ENCODE measurements at regions not wholly inside any gene's neighbourhood (a gene's known extent, or its start where the extent isn't known, plus 50 kb on each side); places are given as distances from the start of the nearest gene placed in this dataset.

DNA sequence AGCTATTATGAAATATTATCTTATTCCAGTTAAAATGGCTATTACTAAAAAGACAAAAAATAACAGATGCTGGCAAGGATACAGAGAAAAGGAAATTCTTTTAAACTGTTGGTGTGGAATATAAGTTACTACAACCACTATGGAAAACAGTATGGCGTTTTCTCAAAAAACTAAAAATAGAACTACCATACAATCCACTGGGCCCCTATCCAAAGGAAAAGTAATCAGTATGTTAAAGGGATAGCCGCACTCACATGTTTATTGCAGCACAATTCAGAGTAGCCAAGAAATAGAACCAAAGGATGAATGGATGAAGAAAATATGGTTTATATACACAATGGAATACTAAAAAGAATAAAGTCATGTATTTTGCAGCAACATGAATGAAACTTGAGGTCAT lies 303.8 kb upstream of the ECI2 start (continued):
- no peak for TF ChIP-seq ZNF331 (CRISPR knock-in tag; IDR thresholded peaks at IDR 0.05; ENCODE audit: low read depth)
- no peak for TF ChIP-seq POLR2AphosphoS5 (IDR thresholded peaks at IDR 0.05; ENCODE audit: low read depth)
- no peak for TF ChIP-seq STAT1 (IDR thresholded peaks at IDR 0.05; ENCODE audit: unreplicated experiment)
- TF ChIP-seq CREB1 (CRISPR knock-in tag; IDR thresholded peaks at IDR 0.05; ENCODE audit: low read depth): no peak
- TF ChIP-seq, protein P1, sequence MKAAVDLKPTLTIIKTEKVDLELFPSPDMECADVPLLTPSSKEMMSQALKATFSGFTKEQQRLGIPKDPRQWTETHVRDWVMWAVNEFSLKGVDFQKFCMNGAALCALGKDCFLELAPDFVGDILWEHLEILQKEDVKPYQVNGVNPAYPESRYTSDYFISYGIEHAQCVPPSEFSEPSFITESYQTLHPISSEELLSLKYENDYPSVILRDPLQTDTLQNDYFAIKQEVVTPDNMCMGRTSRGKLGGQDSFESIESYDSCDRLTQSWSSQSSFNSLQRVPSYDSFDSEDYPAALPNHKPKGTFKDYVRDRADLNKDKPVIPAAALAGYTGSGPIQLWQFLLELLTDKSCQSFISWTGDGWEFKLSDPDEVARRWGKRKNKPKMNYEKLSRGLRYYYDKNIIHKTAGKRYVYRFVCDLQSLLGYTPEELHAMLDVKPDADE (IDR thresholded peaks at IDR 0.05): no peak

DNA sequence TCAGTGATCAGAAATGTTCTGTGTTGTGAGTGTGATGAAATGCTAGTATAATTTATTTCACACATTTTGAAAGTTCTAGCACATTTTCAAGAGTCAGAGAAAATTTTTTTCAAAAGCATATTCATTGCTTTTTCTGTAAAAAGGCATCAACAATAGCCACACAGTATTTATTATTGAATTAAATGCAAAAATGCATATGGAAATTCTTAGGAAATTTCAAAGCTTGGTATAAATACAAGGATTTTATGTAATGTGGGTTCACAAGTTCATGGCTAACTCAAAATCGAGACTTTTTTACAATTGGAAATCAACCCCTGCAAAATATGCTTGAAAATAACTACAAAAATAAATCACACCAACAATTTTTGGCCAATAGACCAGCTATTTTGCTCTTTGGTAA lies 302.0 kb upstream of the ECI2 start:
- Mint-ChIP-seq H3K4me3 (no peak overlapping the region), H3K9me3 (no peaks in the 10 kb centered on the region), H3K4me1 (no peaks in the 10 kb centered on the region), H3K36me3 (ENCODE audit: low read depth) (no peaks in the 10 kb centered on the region), H3K27me3 (ENCODE audit: insufficient read depth, low read depth, poor library complexity) (peaks cover 2% of the 10 kb centered on the region), H3K27ac (no peak overlapping the region)
- H3F3A ChIP-seq (replicated peaks; ENCODE audit: low read depth): no peaks in the 10 kb centered on the region
- no peak overlapping the region for H2AFZ ChIP-seq
- no peaks in the 10 kb centered on the region for H4K20me1 ChIP-seq (replicated peaks; ENCODE audit: insufficient read depth)
- TF ChIP-seq POLR2AphosphoS5 (IDR thresholded peaks at IDR 0.05; ENCODE audit: low read depth) (no peak), NANOG (IDR thresholded peaks at IDR 0.05; ENCODE audit: borderline replicate concordance) (no peak), EZH2 (IDR thresholded peaks at IDR 0.05; ENCODE audit: low read depth, unreplicated experiment) (no peak), ZNF114 (CRISPR knock-in tag; IDR thresholded peaks at IDR 0.05) (no peak), ZNF331 (CRISPR knock-in tag; IDR thresholded peaks at IDR 0.05; ENCODE audit: low read depth) (no peak), JUNB (IDR thresholded peaks at IDR 0.05; ENCODE audit: unreplicated experiment) (no peak), STAT1 (IDR thresholded peaks at IDR 0.05; ENCODE audit: unreplicated experiment) (no peak)
- TF ChIP-seq, protein P1 (IDR thresholded peaks at IDR 0.05): no peak
- TF ChIP-seq, protein P2, sequence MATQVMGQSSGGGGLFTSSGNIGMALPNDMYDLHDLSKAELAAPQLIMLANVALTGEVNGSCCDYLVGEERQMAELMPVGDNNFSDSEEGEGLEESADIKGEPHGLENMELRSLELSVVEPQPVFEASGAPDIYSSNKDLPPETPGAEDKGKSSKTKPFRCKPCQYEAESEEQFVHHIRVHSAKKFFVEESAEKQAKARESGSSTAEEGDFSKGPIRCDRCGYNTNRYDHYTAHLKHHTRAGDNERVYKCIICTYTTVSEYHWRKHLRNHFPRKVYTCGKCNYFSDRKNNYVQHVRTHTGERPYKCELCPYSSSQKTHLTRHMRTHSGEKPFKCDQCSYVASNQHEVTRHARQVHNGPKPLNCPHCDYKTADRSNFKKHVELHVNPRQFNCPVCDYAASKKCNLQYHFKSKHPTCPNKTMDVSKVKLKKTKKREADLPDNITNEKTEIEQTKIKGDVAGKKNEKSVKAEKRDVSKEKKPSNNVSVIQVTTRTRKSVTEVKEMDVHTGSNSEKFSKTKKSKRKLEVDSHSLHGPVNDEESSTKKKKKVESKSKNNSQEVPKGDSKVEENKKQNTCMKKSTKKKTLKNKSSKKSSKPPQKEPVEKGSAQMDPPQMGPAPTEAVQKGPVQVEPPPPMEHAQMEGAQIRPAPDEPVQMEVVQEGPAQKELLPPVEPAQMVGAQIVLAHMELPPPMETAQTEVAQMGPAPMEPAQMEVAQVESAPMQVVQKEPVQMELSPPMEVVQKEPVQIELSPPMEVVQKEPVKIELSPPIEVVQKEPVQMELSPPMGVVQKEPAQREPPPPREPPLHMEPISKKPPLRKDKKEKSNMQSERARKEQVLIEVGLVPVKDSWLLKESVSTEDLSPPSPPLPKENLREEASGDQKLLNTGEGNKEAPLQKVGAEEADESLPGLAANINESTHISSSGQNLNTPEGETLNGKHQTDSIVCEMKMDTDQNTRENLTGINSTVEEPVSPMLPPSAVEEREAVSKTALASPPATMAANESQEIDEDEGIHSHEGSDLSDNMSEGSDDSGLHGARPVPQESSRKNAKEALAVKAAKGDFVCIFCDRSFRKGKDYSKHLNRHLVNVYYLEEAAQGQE (IDR thresholded peaks at IDR 0.05; ENCODE audit: unreplicated experiment): no peak
- TF ChIP-seq, protein P3, sequence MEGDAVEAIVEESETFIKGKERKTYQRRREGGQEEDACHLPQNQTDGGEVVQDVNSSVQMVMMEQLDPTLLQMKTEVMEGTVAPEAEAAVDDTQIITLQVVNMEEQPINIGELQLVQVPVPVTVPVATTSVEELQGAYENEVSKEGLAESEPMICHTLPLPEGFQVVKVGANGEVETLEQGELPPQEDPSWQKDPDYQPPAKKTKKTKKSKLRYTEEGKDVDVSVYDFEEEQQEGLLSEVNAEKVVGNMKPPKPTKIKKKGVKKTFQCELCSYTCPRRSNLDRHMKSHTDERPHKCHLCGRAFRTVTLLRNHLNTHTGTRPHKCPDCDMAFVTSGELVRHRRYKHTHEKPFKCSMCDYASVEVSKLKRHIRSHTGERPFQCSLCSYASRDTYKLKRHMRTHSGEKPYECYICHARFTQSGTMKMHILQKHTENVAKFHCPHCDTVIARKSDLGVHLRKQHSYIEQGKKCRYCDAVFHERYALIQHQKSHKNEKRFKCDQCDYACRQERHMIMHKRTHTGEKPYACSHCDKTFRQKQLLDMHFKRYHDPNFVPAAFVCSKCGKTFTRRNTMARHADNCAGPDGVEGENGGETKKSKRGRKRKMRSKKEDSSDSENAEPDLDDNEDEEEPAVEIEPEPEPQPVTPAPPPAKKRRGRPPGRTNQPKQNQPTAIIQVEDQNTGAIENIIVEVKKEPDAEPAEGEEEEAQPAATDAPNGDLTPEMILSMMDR (conservative IDR thresholded peaks at IDR 0.05; ENCODE audit: low read depth in 2 of 2): no peak
- no peaks in the 10 kb centered on the region for H3K9me2 ChIP-seq (ENCODE audit: insufficient read depth)
- DNase-seq (ENCODE audit: low spot score) (no peak), ATAC-seq (no peak)
- H3K27me3 ChIP-seq (ENCODE audit: insufficient read depth): no peaks in the 10 kb centered on the region
- H3K4me1 ChIP-seq (ENCODE audit: insufficient read depth): no peaks in the 10 kb centered on the region
- H3K79me2 ChIP-seq (replicated peaks; ENCODE audit: insufficient read depth): no peaks in the 10 kb centered on the region
- H3K4me2 ChIP-seq: no peak overlapping the region
- no peak overlapping the region for H3K4me3 ChIP-seq
- H3K36me3 ChIP-seq (ENCODE audit: insufficient read depth): no peaks in the 10 kb centered on the region
- no peak overlapping the region for H3K27ac ChIP-seq (ENCODE audit: low read depth)

All from GM23338 (cell line).